Thyroid gland (tissue), 4 donors: ENCODE measurements at regions not wholly inside any gene's neighbourhood (a gene's known extent, or its start where the extent isn't known, plus 50 kb on each side); places are given as distances from the start of the nearest gene placed in this dataset.

Experiments
- DNase-seq, 2 donors: peaks; one replicate each; pipeline ENCODE4 v3.0.0-alpha.2; 2019
- H3K27ac ChIP-seq, 3 donors: fragments of 200-600 bp; sonication (generic); 1 replicate in 2 of 3; 2 replicates in 1 of 3; pipeline ENCODE4 v1.5.1; 2016 to 2019; ENCODE audit warnings: mild to moderate bottlenecking in 1 of 3, moderate library complexity in 1 of 3
- H3K27me3 ChIP-seq: fragments of 200-600 bp; sonication (generic); one replicate; pipeline ENCODE4 v1.5.1; 2019
- H3K36me3 ChIP-seq, 2 donors: fragments of 200-600 bp; sonication (generic); one replicate each; pipeline ENCODE4 v1.5.1; 2016 to 2019
- H3K4me1 ChIP-seq, 2 donors: fragments of 200-600 bp; sonication (generic); one replicate each; pipeline ENCODE4 v1.5.1; 2017 to 2019
- H3K4me3 ChIP-seq, 3 donors: fragments of 200-600 bp; sonication (generic); replicated peaks in 1 of 3; 1 replicate in 2 of 3; 2 replicates in 1 of 3; pipeline ENCODE4 v1.5.1; 2016; ENCODE audit warnings: mild to moderate bottlenecking in 1 of 3
- H3K9me3 ChIP-seq: fragments of 200-600 bp; sonication (generic); one replicate; pipeline ENCODE4 v1.5.1; 2017
- POLR2A ChIP-seq, 2 donors: fragments of 450-650 bp; IDR thresholded peaks; one replicate each; pipeline ENCODE4 v1.6.1; 2017; ENCODE audit warnings: antibody characterized with exemption in 2 of 2, mild to moderate bottlenecking in 2 of 2, moderate library complexity in 1 of 2
- WGBS, 2 donors: methylation state at CpG; one replicate each; pipeline ENCODE4 v1.1.5; 2017; 5-methylcytosine and 5-hydroxymethylcytosine counted together
- intact Hi-C: fragments of 100-400 bp; cut with DNase I; formaldehyde crosslinking; loops from one replicate; pipeline ENCODE4 v1.15.1; 2023
- TF ChIP-seq, protein P1 (sequence below), 6 experiments: fragments of 200-600 bp in 3 of 6; fragments of 450-650 bp in 3 of 6; sonication (generic) in 3 of 6; IDR thresholded peaks; one replicate each; pipeline ENCODE4 v1.5.1; 2016 to 2019; ENCODE audit warnings: antibody characterized with exemption in 6 of 6, mild to moderate bottlenecking in 2 of 6, inconsistent platforms in 1 of 6, moderate library complexity in 1 of 6

DNA sequence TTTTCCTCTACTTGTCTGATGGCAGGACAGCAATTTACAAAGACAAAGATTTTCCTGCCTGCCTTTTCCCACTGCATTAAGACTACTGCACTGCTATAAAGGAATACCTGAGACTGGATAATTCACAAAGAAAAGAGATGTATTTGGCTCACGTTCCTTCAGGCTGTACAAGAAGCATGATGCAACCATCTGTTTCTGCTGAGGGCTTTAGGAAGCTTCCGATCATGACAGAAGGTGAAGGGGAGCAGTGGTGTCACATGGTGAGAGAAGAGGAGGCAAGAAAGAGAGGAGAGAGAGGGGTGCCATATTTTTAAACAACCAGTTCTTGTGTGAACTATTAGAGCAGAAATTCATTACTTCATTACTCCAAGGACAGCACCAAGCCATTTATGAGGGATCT lies 617.1 kb upstream of the HTR2C start:
- TF ChIP-seq POLR2A (IDR thresholded peaks at IDR 0.05): no peak
- TF ChIP-seq, protein P1, sequence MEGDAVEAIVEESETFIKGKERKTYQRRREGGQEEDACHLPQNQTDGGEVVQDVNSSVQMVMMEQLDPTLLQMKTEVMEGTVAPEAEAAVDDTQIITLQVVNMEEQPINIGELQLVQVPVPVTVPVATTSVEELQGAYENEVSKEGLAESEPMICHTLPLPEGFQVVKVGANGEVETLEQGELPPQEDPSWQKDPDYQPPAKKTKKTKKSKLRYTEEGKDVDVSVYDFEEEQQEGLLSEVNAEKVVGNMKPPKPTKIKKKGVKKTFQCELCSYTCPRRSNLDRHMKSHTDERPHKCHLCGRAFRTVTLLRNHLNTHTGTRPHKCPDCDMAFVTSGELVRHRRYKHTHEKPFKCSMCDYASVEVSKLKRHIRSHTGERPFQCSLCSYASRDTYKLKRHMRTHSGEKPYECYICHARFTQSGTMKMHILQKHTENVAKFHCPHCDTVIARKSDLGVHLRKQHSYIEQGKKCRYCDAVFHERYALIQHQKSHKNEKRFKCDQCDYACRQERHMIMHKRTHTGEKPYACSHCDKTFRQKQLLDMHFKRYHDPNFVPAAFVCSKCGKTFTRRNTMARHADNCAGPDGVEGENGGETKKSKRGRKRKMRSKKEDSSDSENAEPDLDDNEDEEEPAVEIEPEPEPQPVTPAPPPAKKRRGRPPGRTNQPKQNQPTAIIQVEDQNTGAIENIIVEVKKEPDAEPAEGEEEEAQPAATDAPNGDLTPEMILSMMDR (IDR thresholded peaks at IDR 0.05): no peak
- WGBS, 2 donors: 82 to 86% methylated on average over 2 of the region's 2 CpGs
- no peaks in the 10 kb centered on the region for H3K36me3 ChIP-seq
- no peak overlapping the region for H3K4me3 ChIP-seq
- H3K9me3 ChIP-seq: no peaks in the 10 kb centered on the region
- no peak overlapping the region for H3K27ac ChIP-seq
- no peaks in the 10 kb centered on the region for H3K4me1 ChIP-seq
- no peaks in the 10 kb centered on the region for H3K27me3 ChIP-seq
- intact Hi-C loops: no loop called here
- no peak for DNase-seq

DNA sequence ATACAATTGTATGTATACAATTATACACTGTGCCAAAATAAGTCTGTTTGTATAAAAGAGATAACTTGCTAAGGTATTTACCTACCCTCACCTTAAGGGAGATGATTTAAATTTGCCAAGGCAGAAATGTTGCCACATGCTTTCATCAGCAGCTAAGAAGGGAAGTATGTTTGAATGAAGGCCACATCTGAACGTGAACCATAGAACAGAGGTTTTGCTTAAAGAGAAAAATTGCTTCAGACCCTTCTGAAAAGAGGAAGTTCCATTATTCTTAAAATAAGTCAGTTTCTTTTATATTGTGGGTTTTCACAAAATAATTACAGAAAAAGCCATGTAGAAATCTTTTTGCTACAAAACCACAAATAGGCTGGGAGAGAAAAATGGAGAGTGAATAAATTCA lies 621.5 kb upstream of the HTR2C start:
- intact Hi-C loops: no loop called here
- TF ChIP-seq, protein P1 (IDR thresholded peaks at IDR 0.05): no peak
- TF ChIP-seq POLR2A (IDR thresholded peaks at IDR 0.05): no peak
- no peak overlapping the region for H3K4me3 ChIP-seq
- H3K27ac ChIP-seq: no peak overlapping the region
- H3K27me3 ChIP-seq: no peaks in the 10 kb centered on the region
- H3K9me3 ChIP-seq: no peaks in the 10 kb centered on the region
- H3K4me1 ChIP-seq: no peaks in the 10 kb centered on the region
- H3K36me3 ChIP-seq: no peaks in the 10 kb centered on the region
- 52 to 59% methylated on average over 1 of the region's 1 CpG for WGBS, 2 donors
- DNase-seq: no peak

DNA sequence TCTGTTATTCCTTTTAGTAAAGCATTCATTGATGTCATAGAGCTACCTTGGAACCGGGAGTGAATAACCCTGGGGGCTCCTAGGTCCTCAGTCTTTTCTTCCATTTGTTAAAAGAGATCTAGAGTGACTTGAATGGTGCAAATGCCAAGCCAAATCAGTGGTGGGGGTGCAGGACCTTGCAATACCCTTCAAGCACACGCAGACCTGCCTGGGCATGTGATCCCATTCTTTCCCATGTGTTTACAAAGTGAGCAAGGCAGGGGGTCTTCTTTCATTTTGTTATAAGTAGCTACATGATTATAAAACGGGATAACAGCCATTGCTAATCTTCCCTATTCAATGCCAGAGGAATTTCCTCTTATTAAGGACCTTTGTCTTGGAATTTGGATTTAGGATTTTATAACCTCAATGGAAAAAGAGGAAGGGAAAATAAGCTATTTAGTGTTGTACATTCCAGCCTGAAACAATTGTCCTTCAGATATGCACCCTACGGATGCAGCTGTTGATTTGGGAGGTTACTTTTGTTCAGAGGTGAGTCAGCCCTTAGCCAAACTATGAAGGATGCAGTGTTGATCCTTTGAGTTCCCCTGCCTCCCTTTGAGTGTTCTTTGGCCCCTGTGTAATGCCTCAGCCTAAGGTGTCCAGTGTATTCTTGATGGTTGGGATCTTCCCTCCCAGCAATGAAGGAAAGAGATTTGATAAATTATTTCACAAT lies 623.8 kb upstream of the HTR2C start:
- Histone ChIP-seq H3K27ac (no peak overlapping the region), H3K27me3 (no peaks in the 10 kb centered on the region), H3K4me1 (no peaks in the 10 kb centered on the region), H3K4me3 (no peak overlapping the region), H3K36me3 (no peaks in the 10 kb centered on the region), H3K9me3 (no peaks in the 10 kb centered on the region)
- TF ChIP-seq POLR2A (IDR thresholded peaks at IDR 0.05): no peak
- TF ChIP-seq, protein P1 (IDR thresholded peaks at IDR 0.05): no peak
- intact Hi-C loops: no loop called here
- WGBS, 2 donors: 53 to 70% methylated on average over 3 to 4 of the region's 4 CpGs
- DNase-seq: no peak

- no peak for DNase-seq
- WGBS, 2 donors: 89 to 93% methylated on average over 6 of the region's 6 CpGs
- TF ChIP-seq POLR2A (IDR thresholded peaks at IDR 0.05): no peak
- TF ChIP-seq, protein P1 (IDR thresholded peaks at IDR 0.05): no peak
- no peaks in the 10 kb centered on the region for H3K36me3 ChIP-seq
- no peak overlapping the region for H3K4me3 ChIP-seq
- no peaks in the 10 kb centered on the region for H3K4me1 ChIP-seq
- intact Hi-C loops: no loop called here
- H3K27ac ChIP-seq: no peak overlapping the region
- no peaks in the 10 kb centered on the region for H3K9me3 ChIP-seq
- no peaks in the 10 kb centered on the region for H3K27me3 ChIP-seq
Measured at GRCh38 chrX:113956936-113957335, 627.0 kb upstream of the HTR2C start.

DNA sequence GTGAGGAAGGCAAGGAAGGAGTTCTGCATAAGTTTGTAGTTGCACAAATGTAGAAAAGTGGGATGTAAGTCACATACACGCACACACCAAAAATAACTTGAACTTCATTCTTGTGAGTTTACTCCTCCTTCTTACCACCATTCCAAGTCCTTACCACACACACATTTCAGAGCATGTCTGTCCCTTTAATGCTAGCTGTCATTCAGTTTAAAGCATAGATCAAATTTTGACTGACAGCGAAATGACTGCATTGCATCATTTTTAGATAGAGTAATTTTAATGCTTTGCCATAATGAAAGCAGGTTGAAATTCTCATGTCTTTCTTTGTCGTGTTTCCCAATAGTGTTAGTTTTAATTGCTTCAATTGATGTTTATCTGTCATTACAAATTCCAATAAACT lies 629.6 kb upstream of the HTR2C start:
- DNase-seq: no peak
- H3K9me3 ChIP-seq: no peaks in the 10 kb centered on the region
- no peaks in the 10 kb centered on the region for H3K36me3 ChIP-seq
- H3K27ac ChIP-seq: no peak overlapping the region
- TF ChIP-seq, protein P1 (IDR thresholded peaks at IDR 0.05): no peak
- TF ChIP-seq POLR2A (IDR thresholded peaks at IDR 0.05): no peak
- H3K4me1 ChIP-seq: no peaks in the 10 kb centered on the region
- no peak overlapping the region for H3K4me3 ChIP-seq
- no peaks in the 10 kb centered on the region for H3K27me3 ChIP-seq
- 82 to 93% methylated on average over 3 of the region's 3 CpGs for whole genome bisulfite sequencing, 2 donors
- intact Hi-C loops: no loop called here
